SK-N-SH treated with all-trans-retinoic acid at 6 μM for 48 hours (cell line): ENCODE measurements at regions not wholly inside any gene's neighbourhood (a gene's known extent, or its start where the extent isn't known, plus 50 kb on each side); places are given as distances from the start of the nearest gene placed in this dataset.

Experiments
- ATAC-seq: fragments of 200-7000 bp; cut with Tn5 transposase; 3 replicates; pipeline ENCODE4 v1.9.1; 2020; ENCODE audit warnings: mild to moderate bottlenecking, moderate library complexity
- ARNTL ChIP-seq: fragments of 450-650 bp; formaldehyde crosslinking; IDR thresholded peaks from 2 replicates; pipeline ENCODE4 v1.5.0; 2020; ENCODE audit warnings: low read depth, mild to moderate bottlenecking, moderate library complexity, borderline replicate concordance
- BACH2 ChIP-seq: fragments of 250-450 bp; sonication (Bioruptor Pico); IDR thresholded peaks from 2 replicates; pipeline ENCODE4 v1.9.0; 2021; ENCODE audit warnings: mild to moderate bottlenecking, borderline replicate concordance
- CREB5 ChIP-seq: fragments of 250-450 bp; sonication (Bioruptor Pico); IDR thresholded peaks from 2 replicates; pipeline ENCODE4 v1.5.1; 2020; ENCODE audit warnings: low read depth, mild to moderate bottlenecking, moderate library complexity
- CSRNP3 ChIP-seq: fragments of 250-450 bp; sonication (Bioruptor Pico); IDR thresholded peaks from 2 replicates; pipeline ENCODE4 v1.5.1; 2021; ENCODE audit warnings: mild to moderate bottlenecking, moderate library complexity
- ESRRG ChIP-seq: fragments of 250-450 bp; sonication (Bioruptor Pico); IDR thresholded peaks from 2 replicates; pipeline ENCODE4 v1.6.1; 2021; ENCODE audit warnings: mild to moderate bottlenecking
- GLIS3 ChIP-seq: fragments of 250-450 bp; sonication (Bioruptor Pico); IDR thresholded peaks from 2 replicates; pipeline ENCODE4 v1.5.0; 2020; ENCODE audit warnings: mild to moderate bottlenecking, moderate library complexity
- ISL1 ChIP-seq: fragments of 250-450 bp; sonication (Bioruptor Pico); IDR thresholded peaks from 2 replicates; pipeline ENCODE4 v2.1.2; 2022; ENCODE audit warnings: mild to moderate bottlenecking, moderate library complexity
- PATZ1 ChIP-seq: fragments of 250-450 bp; sonication (Bioruptor Pico); IDR thresholded peaks from 2 replicates; pipeline ENCODE4 v1.8.0; 2020; ENCODE audit warnings: mild to moderate bottlenecking, moderate library complexity, borderline replicate concordance
- POU6F1 ChIP-seq: fragments of 250-450 bp; sonication (Bioruptor Pico); IDR thresholded peaks from 2 replicates; pipeline ENCODE4 v1.8.0; 2021; ENCODE audit warnings: low read depth, mild to moderate bottlenecking, moderate library complexity, borderline replicate concordance
- PPARA ChIP-seq: fragments of 250-450 bp; sonication (Bioruptor Pico); IDR thresholded peaks from 2 replicates; pipeline ENCODE4 v1.5.0; 2020; ENCODE audit warnings: mild to moderate bottlenecking, borderline replicate concordance
- SNAI2 ChIP-seq: fragments of 250-450 bp; sonication (Bioruptor Pico); IDR thresholded peaks from 2 replicates; pipeline ENCODE4 v1.5.0; 2020; ENCODE audit warnings: mild to moderate bottlenecking, moderate library complexity
- TCF4 ChIP-seq: fragments of 250-450 bp; sonication (Bioruptor Pico); IDR thresholded peaks from 2 replicates; pipeline ENCODE4 v1.8.0; 2021; ENCODE audit warnings: mild to moderate bottlenecking, moderate library complexity, borderline replicate concordance
- TSHZ2 ChIP-seq: fragments of 250-450 bp; sonication (Bioruptor Pico); IDR thresholded peaks from 2 replicates; pipeline ENCODE4 v1.5.0; 2020; ENCODE audit warnings: mild to moderate bottlenecking, moderate library complexity
- ZC3H10 ChIP-seq: fragments of 250-450 bp; sonication (Bioruptor Pico); IDR thresholded peaks from 2 replicates; pipeline ENCODE4 v1.5.1; 2021; ENCODE audit warnings: mild to moderate bottlenecking, moderate library complexity
- ZFP30 ChIP-seq: fragments of 450-650 bp; formaldehyde crosslinking; IDR thresholded peaks from 2 replicates; pipeline ENCODE4 v1.5.0; 2022; ENCODE audit warnings: mild to moderate bottlenecking, moderate library complexity
- ZNF70 ChIP-seq: fragments of 450-650 bp; formaldehyde crosslinking; IDR thresholded peaks from 2 replicates; pipeline ENCODE4 v1.5.0; 2020; ENCODE audit warnings: mild to moderate bottlenecking, moderate library complexity

GRCh38 chr2:62325398-62325797, 129.5 kb downstream of the B3GNT2 start (continued):
- TF ChIP-seq ESRRG (CRISPR knock-in tag): no peak
- TF ChIP-seq GLIS3 (CRISPR knock-in tag): no peak
- TF ChIP-seq PPARA: no peak
- TF ChIP-seq CSRNP3 (CRISPR knock-in tag): no peak
- no peak for TF ChIP-seq TCF4 (CRISPR knock-in tag)

GRCh38 chr2:62321380-62322289, 125.7 kb downstream of the B3GNT2 start:
- ATAC-seq: no peak
- no peak for TF ChIP-seq CREB5 (CRISPR knock-in tag)
- no peak for TF ChIP-seq ESRRG (CRISPR knock-in tag)
- no peak for TF ChIP-seq PPARA
- no peak for TF ChIP-seq GLIS3 (CRISPR knock-in tag)
- TF ChIP-seq TSHZ2 (CRISPR knock-in tag): no peak
- no peak for TF ChIP-seq BACH2
- TF ChIP-seq POU6F1 (CRISPR knock-in tag): no peak
- TF ChIP-seq ZFP30 (CRISPR knock-in tag): no peak
- TF ChIP-seq ZC3H10: no peak
- TF ChIP-seq ARNTL: no peak

- no peak for ATAC-seq
- TF ChIP-seq ZNF70 (CRISPR knock-in tag) (no peak), ISL1 (CRISPR knock-in tag) (no peak), TSHZ2 (CRISPR knock-in tag) (no peak), BACH2 (no peak), POU6F1 (CRISPR knock-in tag) (no peak), PPARA (no peak), CSRNP3 (CRISPR knock-in tag) (no peak), ARNTL (no peak), CREB5 (CRISPR knock-in tag) (no peak), SNAI2 (no peak), ESRRG (CRISPR knock-in tag) (no peak), PATZ1 (CRISPR knock-in tag) (no peak)
These were observed 124.9 kb downstream of the B3GNT2 start for GRCh38 chr2:62320657-62321357.
